Esophagus muscularis mucosa (tissue), 4 donors: ENCODE measurements at regions not wholly inside any gene's neighbourhood (a gene's known extent, or its start where the extent isn't known, plus 50 kb on each side); places are given as distances from the start of the nearest gene placed in this dataset.

Experiments used
- EP300 ChIP-seq: sonication (generic); formaldehyde crosslinking; IDR thresholded peaks from one replicate; pipeline ENCODE4 v1.6.1; 2017; ENCODE audit warnings: antibody characterized with exemption
- POLR2A ChIP-seq: fragments of 450-650 bp; IDR thresholded peaks from one replicate; pipeline ENCODE4 v1.6.1; 2017; ENCODE audit warnings: antibody characterized with exemption, moderate library complexity, mild to moderate bottlenecking, low read depth
- POLR2AphosphoS5 ChIP-seq, 2 donors: sonication (generic); formaldehyde crosslinking; IDR thresholded peaks; one replicate each; pipeline ENCODE4 v1.6.1; 2017; ENCODE audit warnings: antibody characterized with exemption in 2 of 2
- TF ChIP-seq, protein P1 (sequence below), 3 experiments: fragments of 200-600 bp in 2 of 3; fragments of 450-650 bp in 1 of 3; sonication (generic) in 2 of 3; IDR thresholded peaks; one replicate each; pipeline ENCODE4 v1.5.1; 2017 to 2019; ENCODE audit warnings: antibody characterized with exemption in 3 of 3, mild to moderate bottlenecking in 2 of 3, moderate library complexity in 1 of 3

DNA sequence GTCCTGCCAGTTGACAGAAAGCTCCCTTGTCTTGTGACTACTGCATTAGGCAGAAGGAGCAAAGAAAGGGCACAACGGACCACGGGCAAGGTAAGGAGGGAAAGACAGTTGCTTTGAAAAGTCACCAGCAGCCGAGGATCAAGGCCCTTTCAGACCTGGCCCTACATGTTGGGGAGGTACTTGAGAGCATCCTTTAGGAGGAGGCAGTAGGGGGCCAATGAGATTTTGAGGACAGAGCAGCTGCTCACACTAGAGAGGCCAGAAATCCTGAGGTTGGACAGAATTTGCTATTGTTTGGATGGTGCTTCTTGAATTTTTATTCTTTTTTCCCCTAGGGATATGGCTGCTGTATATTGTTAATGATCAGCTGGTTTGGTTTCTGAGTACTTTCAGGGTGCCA, 135.5 kb upstream of the PZP start:
- TF ChIP-seq POLR2AphosphoS5 (IDR thresholded peaks at IDR 0.05) (no peak), POLR2A (no peak), EP300 (no peak)
- TF ChIP-seq, protein P1, sequence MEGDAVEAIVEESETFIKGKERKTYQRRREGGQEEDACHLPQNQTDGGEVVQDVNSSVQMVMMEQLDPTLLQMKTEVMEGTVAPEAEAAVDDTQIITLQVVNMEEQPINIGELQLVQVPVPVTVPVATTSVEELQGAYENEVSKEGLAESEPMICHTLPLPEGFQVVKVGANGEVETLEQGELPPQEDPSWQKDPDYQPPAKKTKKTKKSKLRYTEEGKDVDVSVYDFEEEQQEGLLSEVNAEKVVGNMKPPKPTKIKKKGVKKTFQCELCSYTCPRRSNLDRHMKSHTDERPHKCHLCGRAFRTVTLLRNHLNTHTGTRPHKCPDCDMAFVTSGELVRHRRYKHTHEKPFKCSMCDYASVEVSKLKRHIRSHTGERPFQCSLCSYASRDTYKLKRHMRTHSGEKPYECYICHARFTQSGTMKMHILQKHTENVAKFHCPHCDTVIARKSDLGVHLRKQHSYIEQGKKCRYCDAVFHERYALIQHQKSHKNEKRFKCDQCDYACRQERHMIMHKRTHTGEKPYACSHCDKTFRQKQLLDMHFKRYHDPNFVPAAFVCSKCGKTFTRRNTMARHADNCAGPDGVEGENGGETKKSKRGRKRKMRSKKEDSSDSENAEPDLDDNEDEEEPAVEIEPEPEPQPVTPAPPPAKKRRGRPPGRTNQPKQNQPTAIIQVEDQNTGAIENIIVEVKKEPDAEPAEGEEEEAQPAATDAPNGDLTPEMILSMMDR (IDR thresholded peaks at IDR 0.05): no peak
